ENCODE measurements at regions not wholly inside any gene's neighbourhood (a gene's known extent, or its start where the extent isn't known, plus 50 kb on each side); places are given as distances from the start of the nearest gene placed in this dataset.

- no peak for DNase-seq (ENCODE audit: low spot score)
- TF ChIP-seq, protein P1, sequence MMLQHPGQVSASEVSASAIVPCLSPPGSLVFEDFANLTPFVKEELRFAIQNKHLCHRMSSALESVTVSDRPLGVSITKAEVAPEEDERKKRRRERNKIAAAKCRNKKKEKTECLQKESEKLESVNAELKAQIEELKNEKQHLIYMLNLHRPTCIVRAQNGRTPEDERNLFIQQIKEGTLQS (IDR thresholded peaks at IDR 0.05), result no peak
- no peak for TF ChIP-seq FOXA2 (IDR thresholded peaks at IDR 0.05)
- TF ChIP-seq HNF4G (IDR thresholded peaks at IDR 0.05), result no peak
- no peak for TF ChIP-seq GABPA (IDR thresholded peaks at IDR 0.05 in 1 of 2, conservative IDR thresholded peaks at IDR 0.05 in 1 of 2)
- TF ChIP-seq, protein P2, sequence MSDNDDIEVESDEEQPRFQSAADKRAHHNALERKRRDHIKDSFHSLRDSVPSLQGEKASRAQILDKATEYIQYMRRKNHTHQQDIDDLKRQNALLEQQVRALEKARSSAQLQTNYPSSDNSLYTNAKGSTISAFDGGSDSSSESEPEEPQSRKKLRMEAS (IDR thresholded peaks at IDR 0.05), result no peak
- no peak for TF ChIP-seq YY1 (IDR thresholded peaks at IDR 0.05)
- TF ChIP-seq, protein P3, sequence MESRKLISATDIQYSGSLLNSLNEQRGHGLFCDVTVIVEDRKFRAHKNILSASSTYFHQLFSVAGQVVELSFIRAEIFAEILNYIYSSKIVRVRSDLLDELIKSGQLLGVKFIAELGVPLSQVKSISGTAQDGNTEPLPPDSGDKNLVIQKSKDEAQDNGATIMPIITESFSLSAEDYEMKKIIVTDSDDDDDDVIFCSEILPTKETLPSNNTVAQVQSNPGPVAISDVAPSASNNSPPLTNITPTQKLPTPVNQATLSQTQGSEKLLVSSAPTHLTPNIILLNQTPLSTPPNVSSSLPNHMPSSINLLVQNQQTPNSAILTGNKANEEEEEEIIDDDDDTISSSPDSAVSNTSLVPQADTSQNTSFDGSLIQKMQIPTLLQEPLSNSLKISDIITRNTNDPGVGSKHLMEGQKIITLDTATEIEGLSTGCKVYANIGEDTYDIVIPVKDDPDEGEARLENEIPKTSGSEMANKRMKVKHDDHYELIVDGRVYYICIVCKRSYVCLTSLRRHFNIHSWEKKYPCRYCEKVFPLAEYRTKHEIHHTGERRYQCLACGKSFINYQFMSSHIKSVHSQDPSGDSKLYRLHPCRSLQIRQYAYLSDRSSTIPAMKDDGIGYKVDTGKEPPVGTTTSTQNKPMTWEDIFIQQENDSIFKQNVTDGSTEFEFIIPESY (IDR thresholded peaks at IDR 0.05), result no peak
- TF ChIP-seq NR2F2 (IDR thresholded peaks at IDR 0.05), result no peak
- no peak for TF ChIP-seq CTCF (IDR thresholded peaks at IDR 0.05; ENCODE audit: low read depth, low read length, missing input control)
- TF ChIP-seq RAD21 (IDR thresholded peaks at IDR 0.05), result no peak
- TF ChIP-seq JUND (IDR thresholded peaks at IDR 0.05), result no peak
- TF ChIP-seq EGR1 (IDR thresholded peaks at IDR 0.05; ENCODE audit: low read depth in 2 of 2), result no peak
- TF ChIP-seq TAF1 (conservative IDR thresholded peaks at IDR 0.05), result no peak
- no peak for TF ChIP-seq FOXA1 (IDR thresholded peaks at IDR 0.05)
- H3K4me1 ChIP-seq (ENCODE audit: control insufficient read depth in 4 of 4, insufficient read depth in 4 of 4, low read length in 3 of 4), result no peaks in the 10 kb centered on the region
- 97% methylated on average over 3 of the region's 3 CpGs for WGBS
- H3K36me3 ChIP-seq (ENCODE audit: control insufficient read depth in 4 of 4, insufficient read depth in 3 of 4, low read depth in 1 of 4, low read length in 3 of 4), result no peaks in the 10 kb centered on the region
- no peak overlapping the region for H3K27ac ChIP-seq (ENCODE audit: low read depth in 1 of 2, low read length in 2 of 2)
- no peaks in the 10 kb centered on the region for H3K9me3 ChIP-seq (ENCODE audit: control insufficient read depth in 4 of 4, low read length in 3 of 4)
- no peak overlapping the region for H3K9ac ChIP-seq (ENCODE audit: low read depth in 1 of 2, low read length in 2 of 2)
- no peak overlapping the region for H3K4me3 ChIP-seq (ENCODE audit: low read depth in 1 of 3, low read length in 3 of 3)
- no peaks in the 10 kb centered on the region for H3K27me3 ChIP-seq (ENCODE audit: control insufficient read depth in 4 of 4, insufficient read depth in 4 of 4, low read length in 3 of 4)
These were observed 78.4 kb upstream of the ZC3H15 start for GRCh38 chr2:186407611-186408010.

- no peaks in the 10 kb centered on the region for H3K4me1 ChIP-seq (ENCODE audit: control insufficient read depth in 4 of 4, insufficient read depth in 4 of 4, low read length in 3 of 4)
- WGBS, result 96% methylated on average over 2 of the region's 2 CpGs
- H3K9ac ChIP-seq (ENCODE audit: low read depth in 1 of 2, low read length in 2 of 2), result no peak overlapping the region
- H3K36me3 ChIP-seq (ENCODE audit: control insufficient read depth in 4 of 4, insufficient read depth in 3 of 4, low read depth in 1 of 4, low read length in 3 of 4), result no peaks in the 10 kb centered on the region
- DNase-seq (ENCODE audit: low spot score), result no peak
- H3K27me3 ChIP-seq (ENCODE audit: control insufficient read depth in 4 of 4, insufficient read depth in 4 of 4, low read length in 3 of 4), result no peaks in the 10 kb centered on the region
- peaks cover 0 to 1% (median 0%) of the 10 kb centered on the region in 4 donors for H3K9me3 ChIP-seq (ENCODE audit: control insufficient read depth in 4 of 4, low read length in 3 of 4)
- no peak overlapping the region for H3K27ac ChIP-seq (ENCODE audit: low read depth in 1 of 2, low read length in 2 of 2)
- peak; percentile 46 to 73 for TF ChIP-seq HNF4A (conservative IDR thresholded peaks at IDR 0.05)
- TF ChIP-seq FOXA2 (IDR thresholded peaks at IDR 0.05), result no peak
- TF ChIP-seq SP1 (IDR thresholded peaks at IDR 0.05), result no peak
- peak; percentile 51 to 75 for TF ChIP-seq RXRA (IDR thresholded peaks at IDR 0.05)
- TF ChIP-seq NR2F2 (IDR thresholded peaks at IDR 0.05), result no peak
- TF ChIP-seq CTCF (IDR thresholded peaks at IDR 0.05; ENCODE audit: low read depth, low read length, missing input control), result no peak
- no peak for TF ChIP-seq JUND (IDR thresholded peaks at IDR 0.05)
- TF ChIP-seq, protein P2 (IDR thresholded peaks at IDR 0.05), result no peak
- H3K4me3 ChIP-seq (ENCODE audit: low read depth in 1 of 3, low read length in 3 of 3), result no peak overlapping the region
These were observed 75.3 kb upstream of the ZC3H15 start for GRCh38 chr2:186410802-186411201.

Data from liver (tissue), 8 donors.